ENCODE measurements at regions not wholly inside any gene's neighbourhood (a gene's known extent, or its start where the extent isn't known, plus 50 kb on each side); places are given as distances from the start of the nearest gene placed in this dataset.

GRCh38 chr4:12827966-12828365 lies 656.2 kb downstream of the RAB28 start:
- H3K36me3 ChIP-seq (ENCODE audit: control insufficient read depth, insufficient read depth, low read length), result no peaks in the 10 kb centered on the region
- DNase-seq (ENCODE audit: low read depth, low spot score), result no peak
- no peak overlapping the region for H3K27ac ChIP-seq (ENCODE audit: low read length)
- no peaks in the 10 kb centered on the region for H3K27me3 ChIP-seq (ENCODE audit: control insufficient read depth, insufficient read depth, low read length)
- H3K9me3 ChIP-seq (ENCODE audit: control insufficient read depth, insufficient read depth, low read length), result no peaks in the 10 kb centered on the region
- no peaks in the 10 kb centered on the region for H3K4me1 ChIP-seq (ENCODE audit: control insufficient read depth, insufficient read depth, low read length)
- H3K4me3 ChIP-seq (ENCODE audit: low read length), result no peak overlapping the region
- WGBS (ENCODE audit: insufficient coverage, insufficient read length), result no CpG with 5 or more reads among the region's 5 CpGs

DNA sequence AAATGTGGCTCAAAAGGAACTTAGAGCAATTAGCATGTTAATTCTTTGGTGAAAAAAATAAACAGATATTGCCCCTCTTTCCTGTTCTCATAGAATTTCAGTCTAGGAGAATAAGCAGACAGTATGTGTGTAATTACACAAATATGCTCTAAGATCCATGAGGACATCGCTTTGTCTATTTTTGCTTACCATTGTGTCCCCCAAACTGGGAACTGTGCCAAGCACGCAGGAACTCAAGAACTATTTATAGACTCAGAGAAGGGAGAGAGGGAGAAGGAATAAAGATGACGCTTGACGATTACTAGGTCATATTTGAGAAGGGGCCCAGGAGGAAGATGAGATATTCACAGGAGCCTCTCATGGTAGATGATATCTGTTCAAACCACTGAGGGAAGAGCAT lies 692.6 kb downstream of the RAB28 start:
- Histone ChIP-seq H3K4me3 (ENCODE audit: low read length) (no peak overlapping the region), H3K4me1 (ENCODE audit: control insufficient read depth, insufficient read depth, low read length) (no peaks in the 10 kb centered on the region), H3K9me3 (ENCODE audit: control insufficient read depth, insufficient read depth, low read length) (no peaks in the 10 kb centered on the region), H3K27ac (ENCODE audit: low read length) (no peak overlapping the region), H3K27me3 (ENCODE audit: control insufficient read depth, insufficient read depth, low read length) (no peaks in the 10 kb centered on the region), H3K36me3 (ENCODE audit: control insufficient read depth, insufficient read depth, low read length) (no peaks in the 10 kb centered on the region)
- no peak for DNase-seq (ENCODE audit: low read depth, low spot score)
- WGBS (ENCODE audit: insufficient coverage, insufficient read length), result no CpG with 5 or more reads among the region's 4 CpGs

- no peak for DNase-seq (ENCODE audit: low read depth, low spot score)
- Histone ChIP-seq H3K4me1 (ENCODE audit: control insufficient read depth, insufficient read depth, low read length) (no peaks in the 10 kb centered on the region), H3K36me3 (ENCODE audit: control insufficient read depth, insufficient read depth, low read length) (no peaks in the 10 kb centered on the region), H3K9me3 (ENCODE audit: control insufficient read depth, insufficient read depth, low read length) (no peaks in the 10 kb centered on the region), H3K27me3 (ENCODE audit: control insufficient read depth, insufficient read depth, low read length) (no peaks in the 10 kb centered on the region), H3K4me3 (ENCODE audit: low read length) (no peak overlapping the region), H3K27ac (ENCODE audit: low read length) (no peak overlapping the region)
- no CpG with 5 or more reads among the region's 1 CpG for WGBS (ENCODE audit: insufficient coverage, insufficient read length)
Observed at GRCh38 chr4:12787261-12787660, 696.9 kb downstream of the RAB28 start.

DNA sequence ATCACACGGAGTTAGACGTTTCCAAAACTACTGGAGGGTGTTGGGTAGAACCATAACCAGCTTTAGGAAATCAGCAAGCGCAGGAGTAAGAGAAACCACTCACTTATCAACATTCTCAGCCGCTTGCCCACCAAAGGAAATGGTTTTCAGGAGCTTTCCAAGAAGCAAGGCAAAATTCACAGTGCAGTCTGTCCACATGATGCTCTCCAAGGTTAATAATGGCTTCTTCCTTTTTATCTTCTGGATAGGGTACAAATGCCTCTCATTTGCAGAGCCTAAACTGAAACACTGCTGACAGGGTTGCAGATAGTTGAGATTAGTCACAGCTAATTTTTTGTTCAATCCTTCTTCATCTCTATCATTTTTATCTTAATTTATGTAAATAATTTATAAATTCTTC lies 705.4 kb downstream of the RAB28 start:
- Histone ChIP-seq H3K27ac (ENCODE audit: low read length) (no peak overlapping the region), H3K4me3 (ENCODE audit: low read length) (no peak overlapping the region), H3K9me3 (ENCODE audit: control insufficient read depth, insufficient read depth, low read length) (no peaks in the 10 kb centered on the region), H3K27me3 (ENCODE audit: control insufficient read depth, insufficient read depth, low read length) (no peaks in the 10 kb centered on the region), H3K36me3 (ENCODE audit: control insufficient read depth, insufficient read depth, low read length) (no peaks in the 10 kb centered on the region), H3K4me1 (ENCODE audit: control insufficient read depth, insufficient read depth, low read length) (no peaks in the 10 kb centered on the region)
- no CpG with 5 or more reads among the region's 4 CpGs for WGBS (ENCODE audit: insufficient coverage, insufficient read length)
- no peak for DNase-seq (ENCODE audit: low read depth, low spot score)

- WGBS (ENCODE audit: insufficient coverage, insufficient read length), result no CpG with 5 or more reads among the region's 5 CpGs
- Histone ChIP-seq H3K27ac (ENCODE audit: low read length) (no peak overlapping the region), H3K4me3 (ENCODE audit: low read length) (no peak overlapping the region), H3K36me3 (ENCODE audit: control insufficient read depth, insufficient read depth, low read length) (no peaks in the 10 kb centered on the region), H3K9me3 (ENCODE audit: control insufficient read depth, insufficient read depth, low read length) (no peaks in the 10 kb centered on the region), H3K4me1 (ENCODE audit: control insufficient read depth, insufficient read depth, low read length) (no peaks in the 10 kb centered on the region), H3K27me3 (ENCODE audit: control insufficient read depth, insufficient read depth, low read length) (no peaks in the 10 kb centered on the region)
- no peak for DNase-seq (ENCODE audit: low read depth, low spot score)
Observed at GRCh38 chr4:12778191-12778590, 705.9 kb downstream of the RAB28 start.

- H3K27me3 ChIP-seq (ENCODE audit: control insufficient read depth, insufficient read depth, low read length), result no peaks in the 10 kb centered on the region
- no peaks in the 10 kb centered on the region for H3K4me1 ChIP-seq (ENCODE audit: control insufficient read depth, insufficient read depth, low read length)
- no peak overlapping the region for H3K4me3 ChIP-seq (ENCODE audit: low read length)
- no peaks in the 10 kb centered on the region for H3K9me3 ChIP-seq (ENCODE audit: control insufficient read depth, insufficient read depth, low read length)
- WGBS (ENCODE audit: insufficient coverage, insufficient read length), result no CpG with 5 or more reads among the region's 2 CpGs
- H3K27ac ChIP-seq (ENCODE audit: low read length), result no peak overlapping the region
- no peaks in the 10 kb centered on the region for H3K36me3 ChIP-seq (ENCODE audit: control insufficient read depth, insufficient read depth, low read length)
- no peak for DNase-seq (ENCODE audit: low read depth, low spot score)
Observed at GRCh38 chr4:12770351-12770750, 713.8 kb downstream of the RAB28 start.

GRCh38 chr4:12761694-12762093 lies 722.4 kb downstream of the RAB28 start:
- H3K27me3 ChIP-seq (ENCODE audit: control insufficient read depth, insufficient read depth, low read length), result no peaks in the 10 kb centered on the region
- DNase-seq (ENCODE audit: low read depth, low spot score), result no peak
- H3K36me3 ChIP-seq (ENCODE audit: control insufficient read depth, insufficient read depth, low read length), result no peaks in the 10 kb centered on the region
- H3K4me3 ChIP-seq (ENCODE audit: low read length), result no peak overlapping the region
- H3K9me3 ChIP-seq (ENCODE audit: control insufficient read depth, insufficient read depth, low read length), result no peaks in the 10 kb centered on the region
- WGBS (ENCODE audit: insufficient coverage, insufficient read length), result no CpG with 5 or more reads among the region's 4 CpGs
- H3K27ac ChIP-seq (ENCODE audit: low read length), result no peak overlapping the region
- H3K4me1 ChIP-seq (ENCODE audit: control insufficient read depth, insufficient read depth, low read length), result no peaks in the 10 kb centered on the region

DNA sequence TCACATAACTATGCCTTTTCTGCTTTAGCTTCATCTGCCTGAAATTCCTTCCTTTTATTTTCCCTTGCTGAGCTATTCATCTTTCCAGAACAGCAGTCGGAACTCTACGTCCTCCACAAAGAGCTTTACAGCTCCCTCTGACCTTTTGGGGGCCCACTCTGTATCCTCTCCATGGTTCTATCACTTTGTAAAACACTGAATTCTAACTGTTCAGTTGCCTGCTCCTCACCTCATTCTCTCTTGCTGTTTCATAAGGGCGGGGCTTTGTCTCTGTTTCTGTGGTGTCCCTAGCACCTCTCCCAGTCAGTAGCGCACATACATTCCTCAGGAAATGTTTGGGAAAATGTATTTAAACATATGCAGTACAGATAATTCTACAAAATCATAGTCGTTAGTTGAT lies 737.0 kb downstream of the RAB28 start:
- no CpG with 5 or more reads among the region's 5 CpGs for WGBS (ENCODE audit: insufficient coverage, insufficient read length)

DNA sequence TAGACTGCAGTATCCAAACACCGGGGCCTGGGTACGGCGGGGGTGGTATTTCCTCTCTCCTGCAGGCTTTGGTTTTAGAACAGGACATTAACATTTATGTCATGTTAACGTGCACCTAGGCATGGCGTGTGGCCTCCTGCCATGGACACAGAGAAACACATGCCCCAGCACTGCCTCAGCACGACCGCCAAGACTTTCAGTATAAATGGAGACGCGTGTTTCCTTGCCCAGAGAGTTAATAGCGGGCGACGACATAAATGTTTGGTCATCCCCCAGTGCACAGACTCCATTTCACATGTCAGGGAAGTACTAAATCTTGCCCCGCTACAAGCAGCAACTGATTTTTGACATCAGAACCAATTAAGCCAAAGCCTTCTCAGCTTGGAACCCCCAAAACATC lies 737.9 kb downstream of the RAB28 start:
- Histone ChIP-seq H3K36me3 (ENCODE audit: control insufficient read depth, insufficient read depth, low read length) (no peaks in the 10 kb centered on the region), H3K27me3 (ENCODE audit: control insufficient read depth, insufficient read depth, low read length) (no peaks in the 10 kb centered on the region), H3K4me1 (ENCODE audit: control insufficient read depth, insufficient read depth, low read length) (no peaks in the 10 kb centered on the region), H3K27ac (ENCODE audit: low read length) (no peak overlapping the region), H3K4me3 (ENCODE audit: low read length) (no peak overlapping the region), H3K9me3 (ENCODE audit: control insufficient read depth, insufficient read depth, low read length) (no peaks in the 10 kb centered on the region)
- no peak for DNase-seq (ENCODE audit: low read depth, low spot score)
- WGBS (ENCODE audit: insufficient coverage, insufficient read length), result no CpG with 5 or more reads among the region's 13 CpGs

More for the DNA sequence above, 737.0 kb downstream of the RAB28 start:
- Histone ChIP-seq H3K4me3 (ENCODE audit: low read length) (no peak overlapping the region), H3K9me3 (ENCODE audit: control insufficient read depth, insufficient read depth, low read length) (no peaks in the 10 kb centered on the region), H3K36me3 (ENCODE audit: control insufficient read depth, insufficient read depth, low read length) (no peaks in the 10 kb centered on the region), H3K27me3 (ENCODE audit: control insufficient read depth, insufficient read depth, low read length) (no peaks in the 10 kb centered on the region), H3K4me1 (ENCODE audit: control insufficient read depth, insufficient read depth, low read length) (no peaks in the 10 kb centered on the region), H3K27ac (ENCODE audit: low read length) (no peak overlapping the region)
- DNase-seq (ENCODE audit: low read depth, low spot score), result no peak

GRCh38 chr4:12734586-12734985 lies 749.6 kb downstream of the RAB28 start:
- Histone ChIP-seq H3K9me3 (ENCODE audit: control insufficient read depth, insufficient read depth, low read length) (no peaks in the 10 kb centered on the region), H3K27me3 (ENCODE audit: control insufficient read depth, insufficient read depth, low read length) (no peaks in the 10 kb centered on the region), H3K36me3 (ENCODE audit: control insufficient read depth, insufficient read depth, low read length) (no peaks in the 10 kb centered on the region), H3K4me1 (ENCODE audit: control insufficient read depth, insufficient read depth, low read length) (no peaks in the 10 kb centered on the region), H3K27ac (ENCODE audit: low read length) (no peak overlapping the region), H3K4me3 (ENCODE audit: low read length) (no peak overlapping the region)
- no CpG with 5 or more reads among the region's 2 CpGs for WGBS (ENCODE audit: insufficient coverage, insufficient read length)
- no peak for DNase-seq (ENCODE audit: low read depth, low spot score)

- Histone ChIP-seq H3K27ac (ENCODE audit: low read length) (no peak overlapping the region), H3K9me3 (ENCODE audit: control insufficient read depth, insufficient read depth, low read length) (no peaks in the 10 kb centered on the region), H3K36me3 (ENCODE audit: control insufficient read depth, insufficient read depth, low read length) (no peaks in the 10 kb centered on the region), H3K4me1 (ENCODE audit: control insufficient read depth, insufficient read depth, low read length) (no peaks in the 10 kb centered on the region), H3K27me3 (ENCODE audit: control insufficient read depth, insufficient read depth, low read length) (no peaks in the 10 kb centered on the region), H3K4me3 (ENCODE audit: low read length) (no peak overlapping the region)
- WGBS (ENCODE audit: insufficient coverage, insufficient read length), result no CpG with 5 or more reads among the region's 1 CpG
- no peak for DNase-seq (ENCODE audit: low read depth, low spot score)
Observed at GRCh38 chr4:12729384-12729783, 754.8 kb downstream of the RAB28 start.
